Hepatocyte (in vitro differentiated cells): ENCODE measurements at regions not wholly inside any gene's neighbourhood (a gene's known extent, or its start where the extent isn't known, plus 50 kb on each side); places are given as distances from the start of the nearest gene placed in this dataset.

Source experiments
- DNase-seq: peaks from one replicate; pipeline ENCODE4 v3.0.0-alpha.2; 2016; ENCODE audit warnings: low spot score
- H2AFZ ChIP-seq: fragments of 200-600 bp; sonication (generic); 2 replicates; pipeline ENCODE4 v1.6.0; 2016; ENCODE audit warnings: antibody characterized with exemption, mild to moderate bottlenecking
- H3K27ac ChIP-seq: fragments of 200-600 bp; sonication (generic); 2 replicates; pipeline ENCODE4 v1.5.1; 2016; ENCODE audit warnings: mild to moderate bottlenecking
- H3K27me3 ChIP-seq: fragments of 200-600 bp; sonication (generic); 2 replicates; pipeline ENCODE4 v1.6.1; 2016
- H3K36me3 ChIP-seq: fragments of 200-600 bp; sonication (generic); replicated peaks from 2 replicates; pipeline ENCODE4 v1.5.1; 2016; ENCODE audit warnings: low read depth; ENCODE audit not compliant: insufficient read depth
- H3K4me1 ChIP-seq: fragments of 200-600 bp; sonication (generic); 2 replicates; pipeline ENCODE4 v1.5.1; 2016; ENCODE audit warnings: mild to moderate bottlenecking, moderate library complexity; ENCODE audit not compliant: insufficient read depth
- H3K4me2 ChIP-seq: fragments of 200-600 bp; sonication (generic); 2 replicates; pipeline ENCODE4 v1.6.0; 2016
- H3K4me3 ChIP-seq: fragments of 200-600 bp; sonication (generic); 2 replicates; pipeline ENCODE4 v1.5.1; 2016; ENCODE audit warnings: mild to moderate bottlenecking
- H3K79me2 ChIP-seq: fragments of 200-600 bp; sonication (generic); 2 replicates; pipeline ENCODE4 v1.6.0; 2017; ENCODE audit warnings: mild to moderate bottlenecking
- H3K9me2 ChIP-seq: fragments of 200-600 bp; sonication (generic); replicated peaks from 2 replicates; pipeline ENCODE4 v1.6.0; 2017; ENCODE audit warnings: mild to moderate bottlenecking; ENCODE audit not compliant: insufficient read depth
- H3K9me3 ChIP-seq: fragments of 200-600 bp; sonication (generic); 2 replicates; pipeline ENCODE4 v1.5.1; 2016; ENCODE audit warnings: low read depth, mild to moderate bottlenecking
- H4K20me1 ChIP-seq: fragments of 200-600 bp; sonication (generic); 2 replicates; pipeline ENCODE4 v1.6.0; 2016; ENCODE audit warnings: mild to moderate bottlenecking; ENCODE audit not compliant: insufficient read depth, poor library complexity, severe bottlenecking
- CTCF ChIP-seq: fragments of 200-600 bp; sonication (generic); IDR thresholded peaks from 2 replicates; pipeline ENCODE4 v1.5.1; 2016; ENCODE audit warnings: antibody characterized with exemption, mild to moderate bottlenecking; ENCODE audit not compliant: poor library complexity
- EZH2 ChIP-seq: fragments of 200-600 bp; sonication (generic); IDR thresholded peaks from 2 replicates; pipeline ENCODE4 v1.6.1; 2016; ENCODE audit warnings: antibody characterized with exemption, mild to moderate bottlenecking, borderline replicate concordance
- EZH2phosphoT487 ChIP-seq: fragments of 200-600 bp; sonication (generic); IDR thresholded peaks from one replicate; pipeline ENCODE4 v1.6.1; 2018; ENCODE audit warnings: antibody characterized with exemption, mild to moderate bottlenecking, low read depth, moderate library complexity; ENCODE audit not compliant: unreplicated experiment, severe bottlenecking
- WGBS: methylation state at CpG from one replicate; pipeline ENCODE4 v1.1.6; 2016; ENCODE audit warnings: low lambda C conversion rate; ENCODE audit errors: missing lambda C conversion rate; 5-methylcytosine and 5-hydroxymethylcytosine counted together

DNA sequence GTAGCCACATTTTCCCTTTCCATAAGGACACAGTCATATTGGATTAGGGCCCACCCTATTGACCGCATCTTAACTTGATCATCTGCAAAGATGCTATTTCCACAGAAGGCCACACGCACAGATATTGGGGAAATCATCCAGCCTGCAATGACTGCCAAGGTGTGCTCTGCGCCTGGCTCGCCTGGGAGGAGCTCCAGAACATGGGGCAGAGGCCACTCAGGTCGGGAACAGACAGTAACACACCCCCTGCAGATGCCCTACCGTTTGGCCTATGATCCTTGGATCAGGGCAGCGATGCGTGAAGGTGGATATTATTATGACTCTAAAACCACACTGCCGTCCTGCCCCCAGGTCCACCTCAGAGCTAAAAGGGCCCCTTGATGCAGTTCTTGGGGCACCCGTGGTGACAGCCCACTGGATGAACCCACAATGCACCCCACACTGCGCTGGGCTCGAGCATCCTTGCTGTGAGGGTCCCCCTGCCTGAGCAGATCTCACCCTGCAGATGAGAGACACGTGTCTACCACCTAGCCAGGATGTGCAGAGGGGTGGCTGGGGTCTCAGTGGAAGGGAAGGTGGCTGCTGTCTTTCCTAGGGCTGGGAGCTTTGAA lies 72.9 kb upstream of the ZNF516 start:
- no peak overlapping the region for H2AFZ ChIP-seq
- H3K27me3 ChIP-seq: no peaks in the 10 kb centered on the region
- no peaks in the 10 kb centered on the region for H3K79me2 ChIP-seq
- no peak overlapping the region for H3K4me3 ChIP-seq
- H3K36me3 ChIP-seq: no peaks in the 10 kb centered on the region
- no peak for TF ChIP-seq CTCF
- TF ChIP-seq EZH2: no peak
- no peak for TF ChIP-seq EZH2phosphoT487
- H4K20me1 ChIP-seq: no peaks in the 10 kb centered on the region
- peaks cover 11% of the 10 kb centered on the region for H3K4me1 ChIP-seq
- WGBS: 95% methylated on average over 13 of the region's 13 CpGs
- H3K9me3 ChIP-seq: no peaks in the 10 kb centered on the region
- H3K27ac ChIP-seq: no peak overlapping the region
- no peak overlapping the region for H3K4me2 ChIP-seq
- no peaks in the 10 kb centered on the region for H3K9me2 ChIP-seq
- no peak for DNase-seq

GRCh38 chr18:76566987-76567386 lies 71.9 kb upstream of the ZNF516 start:
- Histone ChIP-seq H3K36me3 (no peaks in the 10 kb centered on the region), H3K4me3 (no peak overlapping the region), H3K9me2 (no peaks in the 10 kb centered on the region), H2AFZ (no peak overlapping the region), H3K27me3 (no peaks in the 10 kb centered on the region), H4K20me1 (no peaks in the 10 kb centered on the region), H3K79me2 (no peaks in the 10 kb centered on the region), H3K4me2 (no peak overlapping the region), H3K9me3 (no peaks in the 10 kb centered on the region), H3K27ac (no peak overlapping the region), H3K4me1 (peaks cover 11% of the 10 kb centered on the region)
- WGBS: 94% methylated on average over 3 of the region's 5 CpGs
- no peak for TF ChIP-seq CTCF
- no peak for TF ChIP-seq EZH2
- no peak for TF ChIP-seq EZH2phosphoT487
- DNase-seq: no peak

DNA sequence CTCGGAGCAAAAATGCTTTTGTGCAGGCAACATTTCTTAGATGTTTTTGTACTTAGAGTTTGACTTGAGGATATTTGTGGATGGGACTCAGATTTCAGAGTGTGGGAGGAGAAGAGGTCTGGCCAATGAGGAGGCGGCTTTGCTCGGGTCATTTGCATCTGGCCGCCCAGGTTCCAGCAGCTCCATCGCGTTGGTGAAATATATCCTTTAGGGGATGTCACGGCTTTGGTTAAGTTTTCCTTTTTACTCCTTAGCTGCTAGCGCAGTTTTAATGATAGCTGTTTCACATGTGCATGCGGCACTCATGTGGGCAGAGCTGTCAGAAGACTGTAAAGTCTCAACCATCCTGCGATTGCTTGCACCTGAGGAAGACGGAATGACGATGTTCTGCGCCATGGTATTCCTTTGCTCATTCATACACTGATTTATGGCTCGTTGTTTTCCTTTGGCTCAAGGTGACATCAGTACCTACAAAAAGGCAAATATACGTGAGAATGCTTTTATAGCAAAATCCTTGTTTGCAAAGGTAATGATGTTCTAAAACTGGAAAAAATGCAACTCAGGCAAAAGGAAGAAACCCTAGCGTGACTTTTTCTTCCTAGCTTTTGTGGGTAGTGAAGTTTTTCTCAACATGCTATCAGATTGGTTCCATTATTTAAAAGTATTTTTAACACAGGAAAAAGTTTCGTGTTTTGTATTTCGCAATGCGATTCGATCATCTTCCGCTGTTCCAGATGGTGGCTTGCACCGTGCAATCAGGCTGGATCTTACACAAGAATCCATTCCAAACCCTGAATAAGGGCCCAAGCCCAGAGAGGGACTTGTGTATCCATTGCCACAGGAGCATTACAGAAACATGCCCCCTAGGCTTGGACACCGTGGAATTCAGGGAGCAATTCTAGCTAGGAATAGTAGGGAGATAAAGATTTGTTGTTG lies 70.5 kb upstream of the ZNF516 start:
- Histone ChIP-seq H3K79me2 (no peaks in the 10 kb centered on the region), H3K36me3 (no peaks in the 10 kb centered on the region), H4K20me1 (no peaks in the 10 kb centered on the region), H3K27me3 (no peaks in the 10 kb centered on the region), H2AFZ (no peak overlapping the region), H3K9me3 (no peaks in the 10 kb centered on the region), H3K4me2 (peak overlapping the region; percentile 70), H3K4me3 (no peak overlapping the region), H3K27ac (peak overlapping the region; percentile 52), H3K9me2 (no peaks in the 10 kb centered on the region), H3K4me1 (peaks cover 11% of the 10 kb centered on the region)
- peak; percentile 89 for DNase-seq
- TF ChIP-seq EZH2 (no peak), CTCF (no peak), EZH2phosphoT487 (no peak)
- WGBS: 36% methylated on average over 23 of the region's 23 CpGs
